GM19025 (cell line): ENCODE measurements at regions not wholly inside any gene's neighbourhood (a gene's known extent, or its start where the extent isn't known, plus 50 kb on each side); places are given as distances from the start of the nearest gene placed in this dataset.
"Not testable (repeated sequence)": the region's sequence is repeated elsewhere in the genome, so short reads cannot be mapped to it uniquely, and the experiment has no call there.

Source experiments
- ATAC-seq: cut with Tn5 transposase; IDR thresholded peaks from one replicate; pipeline ENCODE4 v1.9.1; 2021; ENCODE audit warnings: mild to moderate bottlenecking, low read depth, moderate library complexity; ENCODE audit not compliant: unreplicated experiment

DNA sequence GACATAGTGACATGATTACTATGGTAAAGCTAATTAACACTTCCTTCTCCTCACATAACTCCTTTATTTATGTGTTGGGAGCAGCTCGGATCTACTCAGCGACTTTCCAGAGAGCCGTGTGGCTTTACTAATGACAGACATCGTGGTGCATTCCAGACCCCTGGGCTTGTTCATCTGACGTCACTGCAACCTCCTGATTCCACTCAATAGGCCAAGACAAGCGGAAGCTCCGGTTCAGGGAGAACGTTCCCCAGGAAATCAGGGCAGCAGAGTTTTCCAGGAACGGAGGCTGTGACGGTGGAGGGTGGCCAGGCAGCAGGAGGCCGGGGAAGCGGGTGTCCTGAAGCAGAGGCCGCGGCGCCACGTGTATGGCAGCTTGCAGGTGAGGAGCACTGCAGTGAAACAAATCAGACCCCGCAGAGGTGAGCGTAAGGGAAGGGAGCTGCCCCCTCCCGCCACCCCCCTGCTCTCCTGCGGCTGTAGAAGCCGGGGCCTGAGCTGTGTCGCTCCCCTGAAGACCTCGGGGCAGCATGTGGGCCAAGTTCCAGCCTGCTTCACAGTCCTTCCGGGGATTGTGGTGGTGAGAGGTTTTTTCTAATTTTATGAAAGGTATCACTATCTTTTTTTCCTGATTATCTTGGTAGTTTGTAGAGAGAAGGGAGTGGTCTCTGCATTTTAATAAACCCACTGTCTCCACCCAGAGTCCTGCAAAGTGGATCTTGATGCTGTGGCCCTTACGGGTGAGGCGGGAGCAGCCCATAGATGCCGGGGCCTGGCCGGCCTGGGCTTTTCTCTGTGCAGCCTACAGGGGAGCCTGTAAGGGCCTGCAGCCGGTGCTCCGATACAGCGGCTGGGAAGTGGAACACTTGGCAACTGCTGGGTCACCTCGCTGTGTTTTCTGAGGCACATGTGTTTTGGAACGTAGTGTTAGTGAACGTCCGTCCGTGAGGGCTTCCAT lies 220.4 kb upstream of the IRX4 start:
- ATAC-seq, result no peak

DNA sequence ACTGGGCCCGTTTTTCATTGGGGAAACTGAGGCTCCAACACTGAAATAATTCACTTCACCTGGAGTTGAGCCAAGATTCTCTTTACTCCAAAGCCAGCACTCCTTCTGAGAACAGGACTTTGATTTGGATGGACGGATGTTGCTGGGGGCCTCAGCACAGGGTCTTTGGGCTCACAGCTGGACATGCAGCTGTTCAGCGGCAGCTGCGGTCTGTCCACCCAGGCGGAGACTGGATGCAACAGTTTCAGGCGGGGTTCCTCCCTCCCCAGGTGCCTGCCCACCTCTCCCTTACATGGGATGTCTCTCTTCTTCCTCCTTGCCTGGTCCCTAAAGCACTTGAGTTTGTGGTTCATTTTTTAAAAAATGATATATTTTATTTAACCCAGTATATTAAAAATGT lies 219.0 kb upstream of the IRX4 start:
- ATAC-seq, result no peak

DNA sequence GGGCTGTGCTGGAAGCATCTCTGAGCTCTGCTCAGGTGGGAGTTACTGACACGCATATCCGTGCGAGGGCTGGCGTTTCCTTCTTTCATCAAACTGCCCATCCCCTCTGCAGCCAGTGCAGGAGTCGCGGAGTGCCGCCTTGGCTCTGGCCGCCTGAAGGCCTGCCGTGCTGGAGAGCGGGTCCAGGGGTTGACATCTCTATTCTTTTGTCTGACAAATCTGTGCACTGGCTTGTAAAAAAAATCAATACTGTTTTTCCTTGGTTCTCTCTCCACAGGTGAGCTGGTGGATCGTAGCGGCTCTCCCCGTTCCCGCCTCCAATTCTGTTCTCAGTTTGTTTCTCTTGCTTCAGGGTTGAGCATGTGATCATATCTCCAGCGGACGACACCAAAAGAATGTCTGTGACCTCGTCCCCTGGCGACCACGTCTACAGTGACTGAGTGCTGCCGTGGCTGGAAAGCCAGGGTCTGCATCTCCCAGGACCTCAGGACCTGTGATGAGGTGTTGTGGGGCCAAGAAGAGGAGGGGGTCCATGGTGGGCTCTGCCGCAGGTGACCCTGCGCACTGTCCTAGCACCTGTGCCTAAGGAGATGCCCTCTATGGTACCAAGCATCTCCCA lies 214.3 kb upstream of the IRX4 start:
- no peak for ATAC-seq

DNA sequence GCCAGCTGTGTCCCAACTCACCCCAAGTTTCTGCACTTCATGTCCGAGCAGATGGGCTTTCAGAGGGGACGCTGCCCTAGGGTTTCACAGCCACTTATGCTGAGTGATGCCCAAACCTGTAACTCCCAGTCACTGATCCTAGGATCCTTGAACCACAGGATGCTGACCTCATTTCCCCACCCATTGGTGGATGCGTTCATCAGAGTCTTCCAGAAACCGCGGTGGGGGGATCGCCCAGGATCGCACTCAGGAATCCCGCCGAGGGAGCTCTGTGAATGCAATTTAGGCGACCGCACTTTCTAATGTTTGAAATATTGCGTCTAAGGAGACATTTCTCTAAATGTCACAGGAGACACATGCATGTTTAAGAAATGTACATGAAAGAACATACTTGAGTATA lies 212.3 kb upstream of the IRX4 start:
- no peak for ATAC-seq

DNA sequence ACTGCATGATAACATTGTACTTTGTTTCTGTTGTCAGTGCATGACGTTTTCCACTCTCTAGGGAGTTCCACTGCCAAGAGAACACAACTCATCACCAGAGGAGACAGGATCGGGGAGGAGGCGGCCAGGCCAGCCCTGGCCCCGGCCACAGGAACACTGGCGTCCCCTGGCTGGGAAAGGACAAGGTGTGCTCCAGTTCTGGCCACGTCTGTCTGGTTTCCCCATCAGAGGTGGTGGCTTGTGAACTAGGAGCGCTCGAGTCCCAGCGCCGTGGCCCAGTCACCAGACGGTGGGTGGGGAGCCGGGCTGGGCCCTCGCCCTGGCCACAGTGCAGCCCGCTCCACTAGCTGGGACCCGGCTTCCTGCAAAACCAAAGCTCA lies 211.9 kb upstream of the IRX4 start:
- no peak for ATAC-seq

DNA sequence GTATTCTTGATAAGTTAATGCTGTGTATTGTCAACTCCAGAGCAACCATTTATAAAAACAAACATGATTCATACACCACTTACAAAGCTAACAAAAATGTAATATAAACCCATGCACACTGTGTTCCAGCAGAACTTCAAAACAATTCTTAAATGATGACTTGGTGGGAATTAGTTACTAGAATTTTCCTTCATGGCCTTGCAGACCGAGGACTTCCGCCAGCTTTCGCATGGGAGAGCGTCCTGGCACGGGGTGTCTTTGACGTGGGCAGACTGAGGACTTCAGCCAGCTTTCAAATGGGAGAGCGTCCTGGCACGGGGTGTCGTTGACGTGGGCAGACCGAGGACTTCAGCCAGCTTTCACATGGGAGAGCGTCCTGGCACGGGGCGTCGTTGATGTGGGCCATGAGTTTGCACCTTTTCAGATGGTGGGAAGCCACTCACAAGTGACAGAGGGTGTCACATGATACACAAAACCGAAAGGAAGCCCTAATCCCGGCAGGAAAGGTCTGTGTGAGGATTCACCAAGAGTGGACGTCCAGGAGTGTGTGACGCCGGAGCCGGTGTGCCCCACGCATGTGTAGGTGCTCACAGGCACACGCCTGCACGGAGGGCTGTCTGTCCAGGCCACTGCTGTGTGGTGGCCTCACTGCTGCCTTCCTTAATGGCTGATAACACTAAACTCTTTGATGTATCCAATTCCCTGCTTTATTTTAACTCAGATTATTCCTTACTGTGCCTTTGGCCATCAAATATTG lies 211.3 kb upstream of the IRX4 start:
- ATAC-seq, result no peak

DNA sequence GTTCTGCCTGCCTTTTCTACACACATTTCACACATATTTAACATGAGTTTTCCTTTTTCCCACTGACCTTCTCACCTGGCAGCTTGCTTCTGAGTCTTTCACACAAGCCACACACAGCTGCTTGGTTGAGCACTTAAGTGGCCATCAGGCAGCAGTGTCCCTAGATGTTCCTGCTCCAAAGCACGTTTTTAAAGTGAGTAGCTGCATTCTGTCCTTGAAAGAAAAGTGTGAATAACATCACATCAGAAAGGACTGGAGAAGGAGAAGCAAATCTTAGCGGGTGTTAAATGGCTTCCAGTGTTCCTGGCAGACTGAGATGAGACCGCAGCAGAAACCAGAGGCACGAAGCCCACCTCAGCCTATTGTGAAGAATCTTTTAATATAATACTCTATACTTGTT lies 209.2 kb upstream of the IRX4 start:
- no peak for ATAC-seq

DNA sequence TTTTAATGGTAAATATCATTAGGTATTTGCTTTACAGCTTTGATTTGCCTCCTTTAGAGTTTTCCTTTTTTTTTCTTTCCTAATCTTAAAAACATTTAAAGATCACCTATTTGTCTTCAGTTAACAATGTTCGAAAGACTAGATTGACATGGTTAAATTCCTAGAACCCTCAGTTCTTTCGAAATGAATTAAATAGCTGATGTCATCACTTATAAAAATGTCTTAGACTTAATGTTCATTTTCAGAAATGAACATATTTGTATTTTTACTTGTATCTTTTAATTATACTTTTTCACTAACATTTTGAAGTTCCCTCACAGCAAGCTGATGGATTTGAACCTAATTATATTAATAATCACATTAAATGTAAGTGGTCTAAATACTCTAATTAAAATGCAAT lies 205.3 kb upstream of the IRX4 start:
- ATAC-seq, result no peak

DNA sequence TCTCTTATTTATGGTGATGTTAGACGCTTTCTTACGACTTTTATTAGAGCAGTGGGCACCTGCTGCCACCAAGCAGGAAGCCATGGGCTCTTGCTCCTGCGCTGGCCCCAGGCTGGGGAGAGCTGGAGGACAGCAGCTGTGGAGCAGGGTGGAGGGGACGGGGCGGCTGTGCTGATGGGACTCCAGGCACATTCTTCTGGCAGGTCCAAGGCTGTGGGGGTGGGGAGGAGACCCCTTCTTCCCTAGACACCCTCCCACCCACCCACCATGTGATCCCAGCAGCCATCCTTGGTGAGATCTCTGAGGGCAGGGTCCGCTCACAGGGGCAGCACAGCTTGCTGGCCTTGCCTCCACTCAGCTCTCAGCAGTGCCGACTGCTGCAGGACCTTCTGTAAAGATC lies 192.6 kb upstream of the IRX4 start:
- ATAC-seq, result no peak

DNA sequence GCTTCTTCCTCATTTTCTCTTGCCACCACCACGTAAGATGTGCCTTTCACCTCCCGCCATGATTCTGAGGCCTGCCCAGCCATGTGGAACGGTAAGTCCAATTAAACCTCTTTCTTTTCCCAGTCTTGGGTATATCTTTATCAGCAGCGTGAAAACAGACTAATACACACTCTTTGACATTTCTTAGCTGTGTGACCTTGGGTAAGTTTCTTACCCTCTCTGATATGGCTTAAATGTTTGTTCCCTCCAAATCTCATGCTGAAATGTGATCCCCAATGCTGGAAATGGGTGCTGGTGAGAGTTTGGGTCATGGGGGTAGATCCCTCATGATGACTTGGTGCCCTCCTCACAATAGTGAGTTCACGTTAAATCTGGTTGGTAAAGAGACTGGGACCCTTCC lies 188.8 kb upstream of the IRX4 start:
- ATAC-seq, result no peak

DNA sequence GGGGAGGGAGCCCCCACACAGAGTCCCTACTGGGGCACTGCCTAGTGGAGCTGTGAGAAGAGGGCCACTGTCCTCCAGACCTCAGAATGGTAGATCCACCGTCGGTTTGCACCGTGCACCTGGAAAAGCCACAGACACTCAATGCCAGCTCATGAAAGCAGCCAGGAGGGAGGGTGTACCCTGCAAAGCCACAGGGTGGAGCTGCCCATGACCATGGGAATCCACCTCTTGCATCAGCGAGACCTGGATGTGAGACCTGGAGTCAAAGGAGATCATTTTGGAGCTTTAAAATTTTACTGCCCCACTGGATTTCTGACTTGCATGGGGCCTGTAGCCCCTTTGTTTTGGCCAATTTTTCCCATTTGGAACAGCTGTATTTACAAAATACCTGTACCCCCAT lies 188.1 kb upstream of the IRX4 start:
- ATAC-seq, result not testable (repeated sequence)

DNA sequence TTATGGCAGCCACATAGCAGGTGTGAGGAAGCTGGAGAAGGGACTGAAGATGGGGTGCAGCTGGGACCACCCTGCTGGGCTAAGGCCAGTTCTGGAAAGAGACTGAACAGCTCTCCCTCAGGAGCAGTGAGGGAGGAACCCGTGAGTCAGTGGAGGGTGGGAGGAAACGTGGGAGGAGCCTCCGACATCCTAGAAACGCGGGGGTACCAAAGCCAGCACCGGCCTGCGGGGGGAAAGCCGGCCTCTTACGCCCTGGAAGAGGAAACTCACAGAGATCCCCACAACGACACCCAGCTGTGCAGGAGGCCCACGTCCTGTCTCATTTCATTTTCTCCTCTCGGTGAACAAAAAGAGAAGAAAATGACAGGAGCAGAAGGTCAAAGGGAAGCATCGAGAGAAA lies 185.8 kb upstream of the IRX4 start:
- no peak for ATAC-seq

DNA sequence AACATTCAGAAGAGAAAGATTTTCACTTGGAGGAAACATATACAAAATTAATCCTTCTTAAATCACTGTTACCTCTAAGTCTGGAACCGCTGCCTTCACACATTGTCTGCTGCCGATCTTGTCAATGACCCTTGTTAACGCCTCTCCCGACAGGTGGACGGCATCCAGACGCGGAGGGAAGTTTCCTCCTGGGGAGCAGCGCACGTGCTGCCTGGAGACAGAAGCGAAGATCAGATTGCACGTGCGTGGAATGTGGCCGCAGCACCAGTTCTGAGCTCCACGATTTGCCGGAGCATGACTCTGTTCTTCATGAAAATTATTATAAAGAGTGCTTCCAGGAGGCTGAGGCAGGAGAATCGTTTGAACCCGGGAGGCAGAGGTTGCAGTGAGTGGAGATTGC lies 183.6 kb upstream of the IRX4 start:
- no peak for ATAC-seq

DNA sequence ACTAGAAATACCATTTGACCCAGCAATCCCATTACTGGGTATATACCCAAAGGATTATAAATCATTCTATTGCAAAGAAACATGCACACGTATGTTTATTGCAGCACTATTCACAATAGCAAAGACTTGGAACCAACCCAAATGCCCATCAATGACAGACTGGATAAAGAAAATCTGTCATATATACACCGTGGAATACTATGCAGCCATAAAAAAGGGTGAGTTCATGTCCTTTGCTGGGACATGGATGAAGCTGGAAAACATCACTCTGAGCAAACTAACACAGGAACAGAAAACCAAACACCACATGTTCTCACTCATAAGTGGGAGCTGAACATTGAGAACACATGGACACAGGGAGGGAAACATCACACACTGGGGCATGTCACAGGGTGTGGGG lies 180.7 kb upstream of the IRX4 start:
- not testable (repeated sequence) for ATAC-seq

DNA sequence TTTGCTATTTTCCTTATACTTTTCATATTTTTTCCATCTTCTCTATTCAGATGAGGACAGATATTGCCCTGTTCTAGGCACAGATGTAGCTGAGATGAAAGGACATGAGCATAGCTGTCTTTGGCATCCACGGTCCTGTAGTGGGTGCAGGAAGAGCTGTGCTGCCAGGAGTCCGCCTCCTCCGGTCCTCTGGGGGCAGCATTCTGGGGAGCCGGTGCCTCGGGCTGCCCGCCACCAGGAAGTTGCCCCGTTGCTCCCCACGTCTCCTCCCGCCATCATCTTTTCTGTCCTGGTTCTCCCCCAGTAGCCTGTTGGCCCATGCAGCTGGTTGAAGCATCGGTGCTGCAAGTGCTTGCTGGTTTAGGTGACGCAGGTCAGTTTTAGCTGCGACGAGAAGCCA lies 170.0 kb upstream of the IRX4 start:
- ATAC-seq, result no peak

DNA sequence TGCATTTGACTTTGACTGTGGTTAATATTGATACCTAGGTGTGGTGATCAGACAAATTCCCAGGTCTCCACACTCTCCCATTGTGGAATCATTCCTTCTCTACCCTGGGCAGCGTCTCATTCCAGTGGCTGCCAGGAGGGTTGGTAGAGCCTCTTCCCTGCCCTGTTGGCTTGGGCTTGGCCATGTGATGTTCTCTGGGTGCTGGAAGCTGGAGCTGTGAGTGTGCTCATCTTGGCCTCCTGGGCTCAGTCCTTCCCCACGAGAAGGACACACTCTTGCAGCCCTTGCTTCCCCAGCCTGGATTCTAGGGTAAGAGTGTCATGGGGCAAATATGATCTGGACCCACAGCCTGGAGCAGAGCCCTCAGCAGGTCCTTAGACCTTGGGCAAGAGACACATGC lies 167.2 kb upstream of the IRX4 start:
- ATAC-seq, result no peak

DNA sequence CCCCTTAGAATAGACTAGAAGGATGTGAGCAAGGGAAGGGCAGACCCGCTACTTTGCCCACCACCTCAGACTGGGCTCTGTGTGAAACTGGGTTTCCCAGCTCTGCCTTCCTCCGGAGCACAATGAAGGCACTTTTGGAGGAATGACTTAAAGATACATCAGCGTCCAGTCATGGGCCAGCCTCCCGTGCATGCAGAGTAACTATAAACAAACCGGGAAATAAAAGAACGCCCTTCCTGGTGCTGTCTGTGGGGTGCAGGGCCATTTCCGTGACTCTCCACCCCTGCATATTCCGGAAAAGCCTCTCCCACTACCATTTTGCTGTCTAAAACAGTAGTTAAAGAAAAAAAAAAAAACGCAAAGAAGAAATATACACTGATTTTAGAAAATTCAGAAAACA lies 165.9 kb upstream of the IRX4 start:
- ATAC-seq, result no peak

DNA sequence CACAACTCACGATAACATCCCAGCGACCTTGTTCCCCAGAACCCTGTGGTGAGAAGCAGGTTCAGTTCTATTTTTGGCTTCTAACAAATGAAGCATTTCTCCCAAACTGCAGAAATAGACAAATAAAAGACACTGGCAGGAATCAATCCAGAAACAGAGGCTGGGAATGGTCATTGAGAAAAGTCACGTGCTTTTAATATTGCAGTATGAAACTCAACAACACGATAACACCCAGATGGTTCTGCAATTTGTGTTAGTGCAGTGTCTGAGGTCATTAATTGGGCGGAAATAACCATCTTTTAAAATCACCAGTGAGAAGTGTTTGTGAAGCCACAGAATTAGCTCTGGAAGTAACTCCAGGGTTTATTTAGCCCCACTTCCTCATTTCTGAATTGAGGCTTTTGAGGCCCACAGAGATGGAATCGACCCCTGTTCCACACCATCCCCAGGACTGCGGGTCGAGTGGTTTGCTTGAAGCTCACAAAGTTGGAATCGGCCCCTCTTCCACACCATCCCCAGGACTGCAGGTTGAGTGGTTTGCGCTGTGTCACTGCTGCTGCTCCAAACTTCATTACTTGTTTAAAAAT lies 164.7 kb upstream of the IRX4 start:
- no peak for ATAC-seq

DNA sequence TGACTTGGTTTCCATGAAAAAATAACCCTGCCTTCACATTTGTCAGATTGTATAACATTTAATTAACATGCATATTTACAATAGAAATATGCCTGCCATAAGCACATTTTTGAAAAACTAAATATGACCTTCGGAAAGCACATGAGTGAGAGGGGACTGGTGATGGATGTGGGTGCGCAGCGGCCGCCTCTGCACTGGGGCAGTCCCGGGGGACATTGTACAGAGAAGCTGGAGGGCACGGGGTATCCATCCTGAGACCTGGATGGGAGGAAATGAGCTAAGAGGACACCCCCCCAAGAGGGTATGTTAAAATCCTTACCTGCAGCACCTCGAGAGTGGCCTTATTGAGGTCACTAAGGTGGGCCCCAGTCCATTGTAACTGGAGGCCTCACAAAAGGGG lies 161.3 kb upstream of the IRX4 start:
- ATAC-seq, result no peak

DNA sequence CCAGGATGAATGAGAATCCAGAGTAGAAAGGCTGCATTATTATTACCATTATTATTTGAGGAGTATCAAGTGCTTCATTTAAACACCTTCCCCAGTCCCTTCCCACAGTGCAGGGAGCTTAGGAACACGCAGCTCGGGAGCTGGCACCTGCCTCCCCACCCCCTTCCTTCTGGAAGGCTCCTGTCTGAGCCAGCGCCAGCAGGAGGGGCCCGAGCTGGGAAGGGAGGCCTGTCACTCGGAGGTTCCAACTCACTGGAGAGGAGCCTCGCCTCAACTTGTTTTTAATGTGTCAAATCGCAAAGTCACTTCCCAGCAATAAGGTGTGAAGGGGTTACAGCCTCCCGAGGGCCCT lies 156.4 kb upstream of the IRX4 start:
- no peak for ATAC-seq
